Effector CD4-positive, alpha-beta T cell (primary cell): ENCODE measurements at regions not wholly inside any gene's neighbourhood (a gene's known extent, or its start where the extent isn't known, plus 50 kb on each side); places are given as distances from the start of the nearest gene placed in this dataset.
"Not testable (repeated sequence)": the region's sequence is repeated elsewhere in the genome, so short reads cannot be mapped to it uniquely, and the experiment has no call there.

ENCODE experiments used
- DNase-seq: peaks from one replicate; pipeline ENCODE4 v3.0.0-alpha.2; 2020

GRCh38 chr3:178137206-178137605, 399.0 kb upstream of the KCNMB2 start:
- no peak for DNase-seq

GRCh38 chr3:178137831-178138230, 398.4 kb upstream of the KCNMB2 start:
- DNase-seq: no peak

DNA sequence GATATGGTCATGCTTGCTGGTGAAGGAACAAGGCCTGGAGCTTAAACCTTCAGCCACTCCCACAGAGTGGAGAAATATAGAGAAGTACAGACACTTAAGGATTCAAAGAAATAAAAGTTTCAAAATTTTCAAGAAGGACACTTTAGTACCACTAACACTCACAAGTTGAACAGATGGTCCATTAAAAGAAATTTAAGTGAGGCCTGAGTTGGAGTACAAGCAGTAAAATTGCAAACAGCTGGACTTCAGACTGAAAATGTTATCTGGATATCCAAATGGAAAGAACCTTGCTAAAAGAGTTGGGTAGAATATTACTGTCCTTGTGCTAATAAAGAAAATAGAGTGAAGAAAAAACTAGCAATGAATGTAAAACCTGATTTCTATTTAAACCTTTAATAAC, 397.1 kb upstream of the KCNMB2 start:
- no peak for DNase-seq

DNA sequence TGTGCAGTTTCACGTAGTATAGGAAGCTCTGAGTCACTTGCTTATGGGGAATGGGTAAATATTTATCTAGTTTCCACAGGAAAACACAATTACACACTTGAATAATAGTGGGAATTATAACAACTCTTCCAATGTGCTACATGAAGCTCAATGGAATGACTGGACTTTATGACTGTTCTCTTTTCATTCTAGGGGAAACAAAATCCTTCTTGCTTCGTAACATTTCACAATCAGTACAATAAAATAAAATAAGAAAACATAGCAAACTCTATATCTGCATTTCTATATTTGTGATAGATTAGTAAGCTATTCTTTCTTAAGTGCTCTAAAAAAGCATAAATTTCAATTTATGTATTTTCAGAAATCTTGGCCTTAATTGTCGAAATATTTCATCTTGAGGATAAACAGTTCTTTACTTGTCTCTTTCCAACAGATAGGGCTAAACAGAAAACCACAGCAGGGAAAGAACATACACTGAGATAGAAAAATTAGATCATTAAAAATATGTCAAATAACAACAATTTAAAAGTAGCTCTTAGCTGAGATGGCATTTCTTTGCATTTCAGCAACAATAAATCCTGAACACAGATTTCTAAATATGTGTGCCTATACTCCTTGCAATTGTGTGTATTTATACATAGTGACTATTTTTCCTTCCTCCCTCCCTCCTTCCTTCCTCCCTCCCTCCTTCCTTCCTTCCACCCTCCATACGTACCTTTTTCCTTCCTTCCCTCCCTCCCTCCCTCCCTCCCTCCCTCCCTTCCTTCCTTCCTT, 395.5 kb upstream of the KCNMB2 start:
- no peak for DNase-seq

GRCh38 chr3:178141305-178141684, 394.9 kb upstream of the KCNMB2 start:
- not testable (repeated sequence) for DNase-seq

DNA sequence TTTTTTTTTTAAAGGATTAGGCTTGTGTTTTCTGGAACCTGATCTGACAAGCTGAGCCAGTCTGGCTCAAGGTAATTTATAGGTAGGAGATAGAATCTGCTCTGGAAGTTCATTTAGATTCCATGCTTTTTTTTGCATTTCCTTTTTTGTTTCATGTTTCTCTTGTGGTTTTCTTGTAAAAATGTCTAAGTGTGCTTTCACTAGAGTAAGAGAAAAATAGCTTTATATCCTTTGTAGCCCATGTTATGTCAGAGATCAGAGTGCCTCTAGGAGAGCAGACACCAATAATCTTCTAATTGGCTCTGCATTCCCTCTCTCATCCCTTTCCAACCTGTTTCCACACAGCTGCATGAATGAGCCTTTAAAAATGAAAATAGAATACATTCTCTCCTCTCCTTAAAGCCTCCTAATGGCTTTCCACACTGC, 389.8 kb upstream of the KCNMB2 start:
- no peak for DNase-seq

DNA sequence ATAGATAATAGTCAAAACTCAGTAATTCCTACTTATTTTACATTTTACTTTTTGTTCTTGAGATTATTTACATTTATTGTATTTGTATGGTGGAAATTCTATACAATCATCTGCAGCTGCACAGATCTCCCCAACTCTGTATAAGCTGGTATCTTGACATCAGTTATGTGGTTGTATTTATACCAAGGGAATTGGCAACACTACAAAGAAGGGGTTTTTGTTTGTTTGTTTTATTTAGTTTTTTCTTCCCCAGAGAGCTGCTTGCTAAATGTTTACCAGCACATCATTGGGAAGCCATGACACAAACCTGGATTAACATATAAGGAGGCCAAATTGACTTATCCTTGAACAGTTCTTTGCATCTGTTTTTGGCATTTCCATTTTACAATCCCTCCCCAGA, 389.2 kb upstream of the KCNMB2 start:
- DNase-seq: no peak

- no peak for DNase-seq
Observed at GRCh38 chr3:178152031-178152806, 384.0 kb upstream of the KCNMB2 start.

DNA sequence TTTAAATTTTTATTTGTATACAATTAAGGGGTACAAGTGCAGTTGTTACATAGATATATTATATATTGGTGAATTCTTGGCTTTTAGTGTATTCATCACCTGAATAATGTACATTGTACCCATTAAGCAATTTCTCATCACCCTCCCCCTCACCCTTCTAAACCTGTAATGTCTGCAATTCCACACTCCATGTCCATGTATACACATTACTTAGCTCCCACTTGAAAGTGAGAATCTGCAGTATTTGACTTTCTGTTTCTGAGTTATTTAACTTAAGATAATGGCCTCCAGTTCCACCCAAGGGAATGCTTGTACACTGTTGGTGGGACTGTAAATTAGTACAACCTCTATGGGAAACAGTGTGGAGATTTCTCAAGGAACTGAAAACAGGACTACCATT, 383.2 kb upstream of the KCNMB2 start:
- DNase-seq: no peak

- no peak for DNase-seq
Observed at GRCh38 chr3:178155521-178155920, 380.7 kb upstream of the KCNMB2 start.

- no peak for DNase-seq
Observed at GRCh38 chr3:178156301-178156700, 379.9 kb upstream of the KCNMB2 start.

GRCh38 chr3:178159691-178160220, 376.5 kb upstream of the KCNMB2 start:
- DNase-seq: no peak

- DNase-seq: no peak
Observed at GRCh38 chr3:178169421-178169820, 366.8 kb upstream of the KCNMB2 start.

- no peak for DNase-seq
Observed at GRCh38 chr3:178170698-178171535, 365.3 kb upstream of the KCNMB2 start.

DNA sequence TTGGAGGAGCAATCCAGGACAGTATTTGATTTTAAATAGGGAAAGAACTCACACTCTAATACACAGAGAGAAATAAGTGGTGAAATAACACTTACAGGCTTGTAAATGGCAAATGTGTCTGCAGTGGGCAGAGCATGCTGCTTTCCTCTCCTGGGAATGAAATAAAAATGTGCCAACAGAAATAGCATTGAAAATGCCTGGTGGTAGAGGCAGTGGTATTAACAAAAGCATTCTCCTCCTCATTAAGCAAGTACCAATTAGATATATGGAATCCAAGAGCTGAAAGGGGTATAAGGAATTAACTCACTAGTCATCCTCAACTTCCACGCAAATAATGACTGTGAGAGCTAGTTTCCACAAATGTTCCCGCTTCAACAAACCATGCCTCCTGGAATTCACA, 364.1 kb upstream of the KCNMB2 start:
- DNase-seq: no peak

DNA sequence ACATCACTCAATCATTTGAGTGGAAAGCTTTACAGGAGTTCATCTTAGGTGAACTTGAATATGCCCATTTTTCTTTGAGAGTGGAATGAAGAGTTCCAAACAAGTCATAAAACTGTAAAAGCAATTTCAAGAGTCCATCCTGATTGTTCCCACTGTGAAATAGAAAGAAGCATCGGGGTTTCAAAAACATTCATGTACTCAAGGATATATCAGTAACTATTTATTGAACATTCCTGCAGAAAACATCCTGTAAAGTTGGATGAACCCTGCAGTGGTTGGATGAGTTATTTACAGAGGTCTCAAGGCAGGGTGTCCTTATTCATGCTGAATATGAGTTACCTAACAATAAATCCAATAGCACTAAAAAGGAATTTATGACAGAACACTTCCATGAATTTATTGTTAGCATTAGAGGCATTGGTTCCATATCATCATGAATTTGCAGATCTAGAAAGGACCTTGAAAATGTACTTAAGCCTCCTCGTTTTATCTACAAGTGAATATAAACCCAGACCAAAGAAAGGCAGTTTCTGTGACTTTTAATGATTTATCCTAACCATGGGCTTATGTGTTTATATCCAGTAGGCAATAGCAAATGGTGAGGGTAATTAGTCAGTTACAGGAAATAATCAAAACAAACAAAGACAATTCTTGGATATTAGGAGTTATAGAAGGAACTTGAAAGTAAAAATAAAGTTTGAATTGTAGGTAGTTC, 361.9 kb upstream of the KCNMB2 start:
- no peak for DNase-seq

DNA sequence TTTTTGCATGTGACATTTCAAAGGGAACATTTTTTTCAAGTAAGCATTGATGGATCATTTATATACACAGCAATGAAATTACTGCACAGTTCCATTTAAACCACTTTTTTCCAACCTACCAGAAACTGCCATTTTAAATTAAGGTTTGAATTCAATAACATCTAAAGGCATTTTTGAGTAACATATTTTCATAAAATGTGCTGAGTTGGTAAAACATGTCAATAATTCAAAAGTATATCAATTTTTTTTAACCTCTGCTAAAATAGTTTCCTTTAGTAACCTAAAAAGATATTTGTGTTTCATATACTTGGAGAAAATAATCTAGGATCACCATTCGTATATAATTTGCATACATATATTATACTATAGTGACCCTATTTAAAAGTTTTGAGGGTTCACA, 355.1 kb upstream of the KCNMB2 start:
- no peak for DNase-seq

DNA sequence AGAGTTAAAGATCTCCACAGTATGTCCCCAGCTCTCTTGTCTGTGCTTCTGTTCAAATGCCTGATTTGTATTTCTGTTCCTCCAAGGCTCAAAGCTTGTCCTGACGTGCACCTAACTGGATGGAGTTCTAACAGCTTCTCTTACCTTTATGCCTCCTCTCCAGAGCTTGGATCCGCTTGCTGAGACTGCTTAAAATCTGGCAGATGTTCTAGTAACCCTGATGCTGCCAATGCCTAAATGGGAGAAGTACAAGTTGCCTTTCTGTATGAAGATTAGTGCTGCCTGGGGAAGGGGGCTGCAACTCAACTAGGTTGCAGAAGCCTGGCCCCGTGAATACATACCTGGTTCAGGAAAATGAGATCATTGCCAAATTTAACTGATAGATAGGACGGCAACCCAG, 354.5 kb upstream of the KCNMB2 start:
- DNase-seq: no peak

DNA sequence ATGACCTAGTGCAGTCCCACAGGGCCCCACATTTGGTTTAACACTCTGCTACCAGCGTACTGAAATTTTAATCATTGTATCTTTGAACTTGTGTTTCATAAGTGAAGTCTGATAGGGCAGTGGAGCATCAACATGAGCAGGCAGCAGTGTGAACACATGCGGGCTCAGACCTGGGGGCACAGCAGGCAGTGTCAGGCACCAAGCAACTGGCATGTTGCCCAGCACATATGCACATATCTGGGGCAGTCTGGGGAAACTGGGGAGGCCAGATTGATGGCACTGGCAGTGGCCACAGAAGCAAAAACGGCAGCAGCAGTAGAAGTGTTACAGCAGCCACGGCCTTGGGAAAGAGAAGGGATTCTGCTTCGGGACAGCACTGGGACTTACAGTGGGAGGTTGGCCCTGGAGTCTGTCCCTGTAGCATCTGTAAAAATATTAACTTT, 353.9 kb upstream of the KCNMB2 start:
- no peak for DNase-seq

- no peak for DNase-seq
Observed at GRCh38 chr3:178184833-178185232, 351.4 kb upstream of the KCNMB2 start.

- no peak for DNase-seq
Observed at GRCh38 chr3:178186666-178187065, 349.6 kb upstream of the KCNMB2 start.

DNA sequence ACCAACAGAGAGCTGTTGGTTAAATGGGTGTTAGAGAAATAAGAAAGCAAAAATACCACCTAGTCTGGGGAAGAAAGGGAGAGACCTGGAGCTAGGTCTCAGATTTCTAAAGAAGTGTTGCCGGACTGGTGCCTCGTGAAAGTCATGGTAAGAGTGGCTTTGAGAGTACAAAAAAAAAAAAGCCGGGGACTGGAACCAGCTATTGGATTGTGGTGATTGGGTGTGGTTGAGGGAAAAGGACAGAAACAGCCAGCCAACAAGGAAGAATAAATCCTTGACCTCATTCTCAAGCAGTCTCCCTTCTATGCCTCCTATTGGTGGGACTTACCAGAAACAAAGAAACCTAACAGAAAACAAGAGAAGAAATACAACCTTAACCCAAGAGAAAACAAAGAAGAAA, 346.4 kb upstream of the KCNMB2 start:
- no peak for DNase-seq
